B cell (primary cell): ENCODE measurements at regions not wholly inside any gene's neighbourhood (a gene's known extent, or its start where the extent isn't known, plus 50 kb on each side); places are given as distances from the start of the nearest gene placed in this dataset.

Experiments
- ATAC-seq: fragments of 200-7000 bp; cut with Tn5 transposase; one replicate; pipeline ENCODE4 v1.10.0; 2021; ENCODE audit warnings: low read depth, mild to moderate bottlenecking, moderate number of reproducible peaks, moderate library complexity
- CTCF ChIA-PET: fragments of 350-600 bp; sonication (Branson Sonifier 250); formaldehyde crosslinking; loops from one replicate; lab custom pipeline; 2021; ENCODE audit warnings: antibody characterized with exemption, inconsistent platforms; lab: Charles Lee
- POLR2A ChIA-PET: fragments of 350-600 bp; sonication (Branson Sonifier 250); formaldehyde crosslinking; loops from one replicate; lab custom pipeline; 2021; ENCODE audit warnings: antibody characterized with exemption; lab: Charles Lee
- DNase-seq: peaks from one replicate; pipeline ENCODE4 v3.0.0; 2013
- H2AFZ ChIP-seq: 2 replicates; pipeline ENCODE4 v1.6.1; 2012; ENCODE audit warnings: mild to moderate bottlenecking, low read depth, low read length; ENCODE audit not compliant: insufficient read depth, poor library complexity, severe bottlenecking
- H3K27ac ChIP-seq, 2 donors: 1 replicate in 1 of 2; 2 replicates in 1 of 2; pipeline ENCODE4 v1.5.1; 2012 to 2013; ENCODE audit warnings: low read length in 2 of 2, mild to moderate bottlenecking in 2 of 2, moderate library complexity in 1 of 2
- H3K27me3 ChIP-seq, 4 experiments: fragments of 200-600 bp in 1 of 4; sonication (generic) in 1 of 4; replicated peaks in 1 of 4; 1 replicate in 2 of 4; 2 replicates in 2 of 4; pipeline versions ENCODE4 v1.6.1 to v1.7.0; 2013 to 2016; ENCODE audit warnings: low read length in 3 of 4, mild to moderate bottlenecking in 2 of 4, mixed read lengths in 1 of 4, moderate library complexity in 1 of 4; ENCODE audit not compliant: insufficient read depth in 4 of 4, control insufficient read depth in 3 of 4; ENCODE audit errors: control extremely low read depth in 1 of 4
- H3K36me3 ChIP-seq, 2 experiments: replicated peaks in 1 of 2; 1 replicate in 1 of 2; 2 replicates in 1 of 2; pipeline versions ENCODE4 v1.6.1 to v1.7.1; 2013; ENCODE audit warnings: low read length in 1 of 2; ENCODE audit not compliant: insufficient read depth in 2 of 2, control insufficient read depth in 1 of 2; ENCODE audit errors: control extremely low read depth in 1 of 2, extremely low read depth in 1 of 2
- H3K4me1 ChIP-seq, 2 donors: fragments of 200-600 bp in 1 of 2; sonication (generic) in 1 of 2; 1 replicate in 1 of 2; 2 replicates in 1 of 2; pipeline versions ENCODE4 v1.5.1 to v1.6.1; 2013 to 2017; ENCODE audit warnings: low read length in 2 of 2; ENCODE audit not compliant: control insufficient read depth in 2 of 2, insufficient read depth in 2 of 2
- H3K4me2 ChIP-seq: replicated peaks from 2 replicates; pipeline ENCODE3; 2012; ENCODE audit warnings: mild to moderate bottlenecking, low read depth, low read length; ENCODE audit not compliant: poor library complexity, severe bottlenecking
- H3K4me3 ChIP-seq, 5 experiments: fragments of 200-600 bp in 1 of 5; sonication (generic) in 1 of 5; 1 replicate in 3 of 5; 2 replicates in 2 of 5; pipeline versions ENCODE4 v1.5.1 to v1.7.0; 2011 to 2016; ENCODE audit warnings: low read length in 4 of 5, mild to moderate bottlenecking in 4 of 5, low read depth in 2 of 5, control low read depth in 1 of 5, moderate library complexity in 1 of 5; ENCODE audit not compliant: insufficient read depth in 1 of 5; ENCODE audit errors: control extremely low read depth in 1 of 5, extremely low read depth in 1 of 5
- H3K79me2 ChIP-seq: fragments of 200-600 bp; sonication (generic); one replicate; pipeline ENCODE4 v1.6.0; 2016; ENCODE audit warnings: low read length; ENCODE audit not compliant: control insufficient read depth, insufficient read depth
- H3K9ac ChIP-seq: fragments of 200-600 bp; sonication (generic); 2 replicates; pipeline ENCODE4 v1.6.1; 2017; ENCODE audit warnings: mild to moderate bottlenecking, low read length, moderate library complexity
- H3K9me3 ChIP-seq, 3 donors: one replicate each; pipeline versions ENCODE4 v1.6.1 to v1.7.1; 2013; ENCODE audit warnings: low read length in 2 of 3; ENCODE audit not compliant: control insufficient read depth in 2 of 3, insufficient read depth in 1 of 3; ENCODE audit errors: control extremely low read depth in 1 of 3
- H4K20me1 ChIP-seq: 2 replicates; pipeline ENCODE4 v1.6.0; 2012; ENCODE audit warnings: mild to moderate bottlenecking, low read length; ENCODE audit not compliant: insufficient read depth, control insufficient read depth, poor library complexity, severe bottlenecking
- H3K27ac Mint-ChIP-seq: one replicate; pipeline ENCODE4 v1.8.0; 2021; ENCODE audit warnings: mixed read lengths
- H3K27me3 Mint-ChIP-seq: one replicate; pipeline ENCODE4 v1.8.0; 2021; ENCODE audit warnings: mixed read lengths
- H3K4me1 Mint-ChIP-seq: one replicate; pipeline ENCODE4 v1.8.0; 2021; ENCODE audit warnings: mixed read lengths
- H3K4me3 Mint-ChIP-seq: one replicate; pipeline ENCODE4 v1.8.0; 2021; ENCODE audit warnings: mixed read lengths
- H3K9me3 Mint-ChIP-seq: one replicate; pipeline ENCODE4 v1.8.0; 2022; ENCODE audit warnings: mixed read lengths; ENCODE audit not compliant: insufficient read depth
- EZH2 ChIP-seq: IDR thresholded peaks from 2 replicates; pipeline ENCODE4 v1.6.1; 2012; ENCODE audit warnings: borderline replicate concordance, low read depth, mild to moderate bottlenecking, moderate library complexity, low read length; ENCODE audit not compliant: insufficient read depth, poor library complexity, severe bottlenecking
- WGBS: methylation state at CpG from one replicate; pipeline ENCODE4 v1.1.5; 2013; ENCODE audit warnings: missing lambda C conversion rate; ENCODE audit not compliant: insufficient coverage; 5-methylcytosine and 5-hydroxymethylcytosine counted together
- intact Hi-C: fragments of 100-400 bp; cut with micrococcal nuclease; formaldehyde crosslinking; loops from one replicate; pipeline ENCODE4 v1.10.0; 2022
- TF ChIP-seq, protein P1 (sequence below): fragments of 200-600 bp; IDR thresholded peaks from one replicate; pipeline ENCODE4 v1.8.0; 2022; ENCODE audit warnings: antibody characterized with exemption, mild to moderate bottlenecking

DNA sequence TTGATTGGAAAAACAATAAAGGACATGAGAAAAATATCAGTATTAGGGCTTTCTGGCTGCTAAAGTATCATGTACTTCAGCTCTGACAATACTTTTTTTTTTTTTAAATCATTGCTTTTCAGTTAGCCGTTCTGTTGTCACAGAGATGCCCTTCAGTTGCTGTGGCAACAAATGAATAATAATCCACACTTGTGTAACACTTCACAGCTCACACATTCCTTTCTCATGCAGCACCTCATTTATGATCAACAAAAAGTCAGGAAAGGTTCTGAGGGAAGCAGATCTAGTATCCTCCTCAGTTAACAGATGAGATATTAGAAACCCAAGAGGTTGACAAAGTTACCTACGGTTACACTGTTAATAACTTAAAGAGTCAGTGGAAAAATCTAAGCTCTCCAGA lies 444.2 kb upstream of the SLIT2 start:
- H3K9ac ChIP-seq: no peak overlapping the region
- H3K27me3 ChIP-seq: no peaks in the 10 kb centered on the region
- ChIA-PET POLR2A (no interaction called here), CTCF (no interaction called here)
- no peak overlapping the region for H3K27ac Mint-ChIP-seq
- H3K4me1 ChIP-seq: no peaks in the 10 kb centered on the region
- no peak for TF ChIP-seq EZH2
- TF ChIP-seq, protein P1, sequence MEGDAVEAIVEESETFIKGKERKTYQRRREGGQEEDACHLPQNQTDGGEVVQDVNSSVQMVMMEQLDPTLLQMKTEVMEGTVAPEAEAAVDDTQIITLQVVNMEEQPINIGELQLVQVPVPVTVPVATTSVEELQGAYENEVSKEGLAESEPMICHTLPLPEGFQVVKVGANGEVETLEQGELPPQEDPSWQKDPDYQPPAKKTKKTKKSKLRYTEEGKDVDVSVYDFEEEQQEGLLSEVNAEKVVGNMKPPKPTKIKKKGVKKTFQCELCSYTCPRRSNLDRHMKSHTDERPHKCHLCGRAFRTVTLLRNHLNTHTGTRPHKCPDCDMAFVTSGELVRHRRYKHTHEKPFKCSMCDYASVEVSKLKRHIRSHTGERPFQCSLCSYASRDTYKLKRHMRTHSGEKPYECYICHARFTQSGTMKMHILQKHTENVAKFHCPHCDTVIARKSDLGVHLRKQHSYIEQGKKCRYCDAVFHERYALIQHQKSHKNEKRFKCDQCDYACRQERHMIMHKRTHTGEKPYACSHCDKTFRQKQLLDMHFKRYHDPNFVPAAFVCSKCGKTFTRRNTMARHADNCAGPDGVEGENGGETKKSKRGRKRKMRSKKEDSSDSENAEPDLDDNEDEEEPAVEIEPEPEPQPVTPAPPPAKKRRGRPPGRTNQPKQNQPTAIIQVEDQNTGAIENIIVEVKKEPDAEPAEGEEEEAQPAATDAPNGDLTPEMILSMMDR: no peak
- no peak overlapping the region for H2AFZ ChIP-seq
- no peaks in the 10 kb centered on the region for H3K36me3 ChIP-seq
- 20% methylated on average over 1 of the region's 2 CpGs for WGBS
- no peaks in the 10 kb centered on the region for H3K9me3 ChIP-seq
- H3K4me2 ChIP-seq: no peak overlapping the region
- H3K79me2 ChIP-seq: no peaks in the 10 kb centered on the region
- no peak overlapping the region for H3K27ac ChIP-seq
- DNase-seq (no peak), ATAC-seq (no peak)
- peaks cover 4% of the 10 kb centered on the region for H3K9me3 Mint-ChIP-seq
- no peaks in the 10 kb centered on the region for H3K4me1 Mint-ChIP-seq
- no peak overlapping the region for H3K4me3 Mint-ChIP-seq
- H3K27me3 Mint-ChIP-seq: no peaks in the 10 kb centered on the region
- no peak overlapping the region for H3K4me3 ChIP-seq
- intact Hi-C loops: no loop called here
- no peaks in the 10 kb centered on the region for H4K20me1 ChIP-seq

DNA sequence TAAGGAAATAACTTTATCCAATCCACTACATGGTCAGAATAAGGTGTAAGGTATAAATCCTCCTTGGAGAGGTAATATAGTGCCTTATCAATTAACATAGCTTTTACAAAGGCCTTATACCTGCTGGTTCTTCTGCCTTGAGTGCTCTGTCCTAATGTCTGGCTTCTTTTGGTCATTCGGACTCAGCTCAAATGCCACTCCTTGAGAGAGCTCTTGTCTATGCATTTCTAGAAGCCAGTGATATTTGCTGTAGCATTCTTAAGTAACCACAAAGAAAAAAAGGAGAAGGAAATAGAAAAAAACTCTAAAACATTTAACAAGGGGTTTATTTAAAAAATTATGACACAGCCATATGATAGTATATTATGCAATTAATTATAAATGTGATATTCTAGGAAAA lies 444.8 kb upstream of the SLIT2 start:
- no peak overlapping the region for H3K9ac ChIP-seq
- H2AFZ ChIP-seq: no peak overlapping the region
- DNase-seq (no peak), ATAC-seq (no peak)
- H3K4me1 ChIP-seq: no peaks in the 10 kb centered on the region
- H3K4me3 Mint-ChIP-seq: no peak overlapping the region
- H4K20me1 ChIP-seq: no peaks in the 10 kb centered on the region
- peaks cover 4% of the 10 kb centered on the region for H3K9me3 Mint-ChIP-seq
- no peaks in the 10 kb centered on the region for H3K9me3 ChIP-seq
- H3K4me2 ChIP-seq: no peak overlapping the region
- intact Hi-C loops: no loop called here
- TF ChIP-seq, protein P1: no peak
- no peaks in the 10 kb centered on the region for H3K27me3 ChIP-seq
- ChIA-PET POLR2A (no interaction called here), CTCF (no interaction called here)
- no peaks in the 10 kb centered on the region for H3K79me2 ChIP-seq
- no peaks in the 10 kb centered on the region for H3K4me1 Mint-ChIP-seq
- H3K27ac Mint-ChIP-seq: no peak overlapping the region
- no peak overlapping the region for H3K27ac ChIP-seq
- H3K4me3 ChIP-seq: no peak overlapping the region
- no peaks in the 10 kb centered on the region for H3K36me3 ChIP-seq
- H3K27me3 Mint-ChIP-seq: no peaks in the 10 kb centered on the region
- no CpG with 5 or more reads among the region's 1 CpG for WGBS
